ENCODE measurements at regions not wholly inside any gene's neighbourhood (a gene's known extent, or its start where the extent isn't known, plus 50 kb on each side); places are given as distances from the start of the nearest gene placed in this dataset.
"Not testable (repeated sequence)": the region's sequence is repeated elsewhere in the genome, so short reads cannot be mapped to it uniquely, and the experiment has no call there.

GRCh38 chr9:24342457-24342856, 203.2 kb downstream of the IZUMO3 start:
- no peak for DNase-seq

- DNase-seq, result no peak
Observed at GRCh38 chr9:24333629-24334028, 212.1 kb downstream of the IZUMO3 start.

GRCh38 chr9:24298912-24299311, 246.8 kb downstream of the IZUMO3 start:
- DNase-seq, result no peak

- no peak for DNase-seq
Observed at GRCh38 chr9:24297931-24298330, 247.8 kb downstream of the IZUMO3 start.

- no peak for DNase-seq
Observed at GRCh38 chr9:24296124-24296523, 249.6 kb downstream of the IZUMO3 start.

- no peak for DNase-seq
Observed at GRCh38 chr9:24293386-24293785, 252.3 kb downstream of the IZUMO3 start.

GRCh38 chr9:24286761-24287160, 258.9 kb downstream of the IZUMO3 start:
- DNase-seq, result no peak

GRCh38 chr9:24258626-24259025, 287.1 kb downstream of the IZUMO3 start:
- DNase-seq, result no peak

GRCh38 chr9:24257726-24258125, 288.0 kb downstream of the IZUMO3 start:
- no peak for DNase-seq

- DNase-seq, result peak in 3 of 4 experiments; percentile 12 to 23 (median 12)
Observed at GRCh38 chr9:24245988-24246387, 299.7 kb downstream of the IZUMO3 start.

GRCh38 chr9:24242576-24242975, 303.1 kb downstream of the IZUMO3 start:
- no peak for DNase-seq

- no peak for DNase-seq
Observed at GRCh38 chr9:24218656-24219055, 327.0 kb downstream of the IZUMO3 start.

GRCh38 chr9:24210641-24211040, 335.1 kb downstream of the IZUMO3 start:
- DNase-seq, result no peak

GRCh38 chr9:24189986-24190385, 355.7 kb downstream of the IZUMO3 start:
- no peak for DNase-seq

- DNase-seq, result not testable (repeated sequence)
Observed at GRCh38 chr9:24180572-24180971, 354.5 kb upstream of the ELAVL2 start.

- DNase-seq, result no peak
Observed at GRCh38 chr9:24144796-24145195, 318.8 kb upstream of the ELAVL2 start.

GRCh38 chr9:24135072-24135471, 309.0 kb upstream of the ELAVL2 start:
- DNase-seq, result not testable (repeated sequence)

- DNase-seq, result no peak
Observed at GRCh38 chr9:24132244-24132643, 306.2 kb upstream of the ELAVL2 start.

GRCh38 chr9:24127519-24127918, 301.5 kb upstream of the ELAVL2 start:
- no peak for DNase-seq

- DNase-seq, result no peak
Observed at GRCh38 chr9:24118190-24118589, 292.1 kb upstream of the ELAVL2 start.

- DNase-seq, result no peak
Observed at GRCh38 chr9:24096756-24097155, 270.7 kb upstream of the ELAVL2 start.

GRCh38 chr9:24095246-24095645, 269.2 kb upstream of the ELAVL2 start:
- no peak for DNase-seq

- DNase-seq, result no peak
Observed at GRCh38 chr9:24090566-24090965, 264.5 kb upstream of the ELAVL2 start.

- DNase-seq, result no peak
Observed at GRCh38 chr9:24073666-24074065, 247.6 kb upstream of the ELAVL2 start.

GRCh38 chr9:24073007-24073592, 247.1 kb upstream of the ELAVL2 start:
- no peak for DNase-seq

All from suppressor macrophage (primary cell).